B cell (primary cell): ENCODE measurements at regions not wholly inside any gene's neighbourhood (a gene's known extent, or its start where the extent isn't known, plus 50 kb on each side); places are given as distances from the start of the nearest gene placed in this dataset.

Experiments used
- ATAC-seq: fragments of 200-7000 bp; cut with Tn5 transposase; one replicate; pipeline ENCODE4 v1.10.0; 2021; ENCODE audit warnings: low read depth, mild to moderate bottlenecking, moderate number of reproducible peaks, moderate library complexity
- CTCF ChIA-PET: fragments of 350-600 bp; sonication (Branson Sonifier 250); formaldehyde crosslinking; loops from one replicate; lab custom pipeline; 2021; ENCODE audit warnings: antibody characterized with exemption, inconsistent platforms; lab: Charles Lee
- POLR2A ChIA-PET: fragments of 350-600 bp; sonication (Branson Sonifier 250); formaldehyde crosslinking; loops from one replicate; lab custom pipeline; 2021; ENCODE audit warnings: antibody characterized with exemption; lab: Charles Lee
- DNase-seq: peaks from one replicate; pipeline ENCODE4 v3.0.0; 2013
- H2AFZ ChIP-seq: 2 replicates; pipeline ENCODE4 v1.6.1; 2012; ENCODE audit warnings: mild to moderate bottlenecking, low read depth, low read length; ENCODE audit not compliant: insufficient read depth, poor library complexity, severe bottlenecking
- H3K27ac ChIP-seq, 2 donors: 1 replicate in 1 of 2; 2 replicates in 1 of 2; pipeline ENCODE4 v1.5.1; 2012 to 2013; ENCODE audit warnings: low read length in 2 of 2, mild to moderate bottlenecking in 2 of 2, moderate library complexity in 1 of 2
- H3K27me3 ChIP-seq, 4 experiments: fragments of 200-600 bp in 1 of 4; sonication (generic) in 1 of 4; replicated peaks in 1 of 4; 1 replicate in 2 of 4; 2 replicates in 2 of 4; pipeline versions ENCODE4 v1.6.1 to v1.7.0; 2013 to 2016; ENCODE audit warnings: low read length in 3 of 4, mild to moderate bottlenecking in 2 of 4, mixed read lengths in 1 of 4, moderate library complexity in 1 of 4; ENCODE audit not compliant: insufficient read depth in 4 of 4, control insufficient read depth in 3 of 4; ENCODE audit errors: control extremely low read depth in 1 of 4
- H3K36me3 ChIP-seq, 2 experiments: replicated peaks in 1 of 2; 1 replicate in 1 of 2; 2 replicates in 1 of 2; pipeline versions ENCODE4 v1.6.1 to v1.7.1; 2013; ENCODE audit warnings: low read length in 1 of 2; ENCODE audit not compliant: insufficient read depth in 2 of 2, control insufficient read depth in 1 of 2; ENCODE audit errors: control extremely low read depth in 1 of 2, extremely low read depth in 1 of 2
- H3K4me1 ChIP-seq, 2 donors: fragments of 200-600 bp in 1 of 2; sonication (generic) in 1 of 2; 1 replicate in 1 of 2; 2 replicates in 1 of 2; pipeline versions ENCODE4 v1.5.1 to v1.6.1; 2013 to 2017; ENCODE audit warnings: low read length in 2 of 2; ENCODE audit not compliant: control insufficient read depth in 2 of 2, insufficient read depth in 2 of 2
- H3K4me2 ChIP-seq: replicated peaks from 2 replicates; pipeline ENCODE3; 2012; ENCODE audit warnings: mild to moderate bottlenecking, low read depth, low read length; ENCODE audit not compliant: poor library complexity, severe bottlenecking
- H3K4me3 ChIP-seq, 5 experiments: fragments of 200-600 bp in 1 of 5; sonication (generic) in 1 of 5; 1 replicate in 3 of 5; 2 replicates in 2 of 5; pipeline versions ENCODE4 v1.5.1 to v1.7.0; 2011 to 2016; ENCODE audit warnings: low read length in 4 of 5, mild to moderate bottlenecking in 4 of 5, low read depth in 2 of 5, control low read depth in 1 of 5, moderate library complexity in 1 of 5; ENCODE audit not compliant: insufficient read depth in 1 of 5; ENCODE audit errors: control extremely low read depth in 1 of 5, extremely low read depth in 1 of 5
- H3K79me2 ChIP-seq: fragments of 200-600 bp; sonication (generic); one replicate; pipeline ENCODE4 v1.6.0; 2016; ENCODE audit warnings: low read length; ENCODE audit not compliant: control insufficient read depth, insufficient read depth
- H3K9ac ChIP-seq: fragments of 200-600 bp; sonication (generic); 2 replicates; pipeline ENCODE4 v1.6.1; 2017; ENCODE audit warnings: mild to moderate bottlenecking, low read length, moderate library complexity
- H3K9me3 ChIP-seq, 3 donors: one replicate each; pipeline versions ENCODE4 v1.6.1 to v1.7.1; 2013; ENCODE audit warnings: low read length in 2 of 3; ENCODE audit not compliant: control insufficient read depth in 2 of 3, insufficient read depth in 1 of 3; ENCODE audit errors: control extremely low read depth in 1 of 3
- H4K20me1 ChIP-seq: 2 replicates; pipeline ENCODE4 v1.6.0; 2012; ENCODE audit warnings: mild to moderate bottlenecking, low read length; ENCODE audit not compliant: insufficient read depth, control insufficient read depth, poor library complexity, severe bottlenecking
- H3K27ac Mint-ChIP-seq: one replicate; pipeline ENCODE4 v1.8.0; 2021; ENCODE audit warnings: mixed read lengths
- H3K27me3 Mint-ChIP-seq: one replicate; pipeline ENCODE4 v1.8.0; 2021; ENCODE audit warnings: mixed read lengths
- H3K4me1 Mint-ChIP-seq: one replicate; pipeline ENCODE4 v1.8.0; 2021; ENCODE audit warnings: mixed read lengths
- H3K4me3 Mint-ChIP-seq: one replicate; pipeline ENCODE4 v1.8.0; 2021; ENCODE audit warnings: mixed read lengths
- H3K9me3 Mint-ChIP-seq: one replicate; pipeline ENCODE4 v1.8.0; 2022; ENCODE audit warnings: mixed read lengths; ENCODE audit not compliant: insufficient read depth
- CTCF ChIP-seq: fragments of 200-600 bp; IDR thresholded peaks from one replicate; pipeline ENCODE4 v1.8.0; 2022; ENCODE audit warnings: antibody characterized with exemption, mild to moderate bottlenecking
- EZH2 ChIP-seq: IDR thresholded peaks from 2 replicates; pipeline ENCODE4 v1.6.1; 2012; ENCODE audit warnings: borderline replicate concordance, low read depth, mild to moderate bottlenecking, moderate library complexity, low read length; ENCODE audit not compliant: insufficient read depth, poor library complexity, severe bottlenecking
- WGBS: methylation state at CpG from one replicate; pipeline ENCODE4 v1.1.5; 2013; ENCODE audit warnings: missing lambda C conversion rate; ENCODE audit not compliant: insufficient coverage; 5-methylcytosine and 5-hydroxymethylcytosine counted together
- intact Hi-C: fragments of 100-400 bp; cut with micrococcal nuclease; formaldehyde crosslinking; loops from one replicate; pipeline ENCODE4 v1.10.0; 2022

- Histone ChIP-seq H3K9me3 (no peaks in the 10 kb centered on the region), H3K9ac (no peak overlapping the region), H4K20me1 (no peaks in the 10 kb centered on the region), H2AFZ (no peak overlapping the region), H3K4me3 (no peak overlapping the region), H3K4me2 (no peak overlapping the region), H3K27ac (no peak overlapping the region), H3K27me3 (no peaks in the 10 kb centered on the region), H3K36me3 (no peaks in the 10 kb centered on the region), H3K79me2 (no peaks in the 10 kb centered on the region), H3K4me1 (no peaks in the 10 kb centered on the region)
- TF ChIP-seq EZH2, result no peak
- no peak for TF ChIP-seq CTCF
- Mint-ChIP-seq H3K9me3 (no peaks in the 10 kb centered on the region), H3K4me3 (no peak overlapping the region), H3K27me3 (no peaks in the 10 kb centered on the region), H3K27ac (no peak overlapping the region), H3K4me1 (no peaks in the 10 kb centered on the region)
- ChIA-PET POLR2A (no interaction called here), CTCF (no interaction called here)
- ATAC-seq, result no peak
- 84% methylated on average over 7 of the region's 7 CpGs for WGBS
- intact Hi-C loops, result no loop called here
- DNase-seq, result no peak
These were observed 97.3 kb upstream of the SMIM21 start for GRCh38 chr18:75524841-75525240.

- no peaks in the 10 kb centered on the region for H3K27me3 Mint-ChIP-seq
- no peak for DNase-seq
- no peak overlapping the region for H3K9ac ChIP-seq
- H3K4me1 ChIP-seq, result no peaks in the 10 kb centered on the region
- H3K36me3 ChIP-seq, result no peaks in the 10 kb centered on the region
- no peaks in the 10 kb centered on the region for H3K79me2 ChIP-seq
- no peaks in the 10 kb centered on the region for H3K4me1 Mint-ChIP-seq
- H3K27ac Mint-ChIP-seq, result no peak overlapping the region
- no peak overlapping the region for H3K4me2 ChIP-seq
- no peak for ATAC-seq
- H3K9me3 ChIP-seq, result no peaks in the 10 kb centered on the region
- H3K9me3 Mint-ChIP-seq, result no peaks in the 10 kb centered on the region
- ChIA-PET CTCF (no interaction called here), POLR2A (no interaction called here)
- WGBS, result 90% methylated on average over 5 of the region's 8 CpGs
- no peak overlapping the region for H3K27ac ChIP-seq
- H3K4me3 Mint-ChIP-seq, result no peak overlapping the region
- H4K20me1 ChIP-seq, result no peaks in the 10 kb centered on the region
- no peak overlapping the region for H2AFZ ChIP-seq
- no peaks in the 10 kb centered on the region for H3K27me3 ChIP-seq
- intact Hi-C loops, result no loop called here
- no peak overlapping the region for H3K4me3 ChIP-seq
- TF ChIP-seq CTCF (no peak), EZH2 (no peak)
These were observed 96.7 kb upstream of the SMIM21 start for GRCh38 chr18:75524181-75524580.
